ENCODE measurements at regions not wholly inside any gene's neighbourhood (a gene's known extent, or its start where the extent isn't known, plus 50 kb on each side); places are given as distances from the start of the nearest gene placed in this dataset.

DNA sequence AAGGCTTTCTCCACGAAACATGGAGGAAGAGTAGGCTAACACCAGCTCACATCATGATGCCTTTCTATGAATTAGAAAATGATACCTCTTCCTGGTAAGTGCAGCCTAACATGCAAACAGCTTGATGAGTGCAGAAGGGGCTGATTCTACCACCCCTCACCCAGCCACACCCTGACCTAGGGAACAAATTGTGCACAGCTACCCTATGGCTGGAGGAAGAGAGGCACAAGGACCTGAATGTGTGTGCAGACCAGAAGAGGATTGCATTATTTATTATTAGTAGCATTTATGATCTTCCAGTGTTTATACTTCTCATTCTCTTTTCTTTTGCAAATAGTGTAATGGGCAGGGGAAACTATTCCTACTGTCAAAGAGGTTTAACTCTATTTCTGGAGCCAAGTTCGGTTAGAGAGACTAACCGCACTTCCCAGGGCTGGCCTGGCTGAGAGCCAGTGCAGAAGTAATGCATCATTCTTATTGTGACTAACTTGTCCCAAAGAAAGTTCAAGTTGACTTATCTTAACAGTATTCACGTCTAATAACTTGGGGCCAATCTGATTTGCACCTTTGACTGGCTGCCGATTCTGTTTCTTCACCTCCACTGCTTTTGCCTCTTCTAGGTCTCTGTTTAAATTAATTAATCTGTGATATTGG, 237.5 kb downstream of the CD83 start:
- Histone ChIP-seq H3K27ac (ENCODE audit: low read depth) (no peak overlapping the region), H3K27me3 (ENCODE audit: insufficient read depth) (no peaks in the 10 kb centered on the region), H3K36me3 (ENCODE audit: insufficient read depth) (no peaks in the 10 kb centered on the region), H3K9me2 (ENCODE audit: insufficient read depth) (peaks cover 11% of the 10 kb centered on the region; the same call in 1 of the 2 replicates), H4K20me1 (replicated peaks; ENCODE audit: insufficient read depth) (no peaks in the 10 kb centered on the region), H3F3A (replicated peaks; ENCODE audit: low read depth) (no peaks in the 10 kb centered on the region), H2AFZ (no peak overlapping the region), H3K79me2 (replicated peaks; ENCODE audit: insufficient read depth) (no peaks in the 10 kb centered on the region), H3K4me1 (ENCODE audit: insufficient read depth) (peaks cover 30% of the 10 kb centered on the region), H3K4me3 (no peak overlapping the region), H3K4me2 (no peak overlapping the region)
- Mint-ChIP-seq H3K9me3 (peaks cover 9% of the 10 kb centered on the region), H3K4me1 (peaks cover 18% of the 10 kb centered on the region), H3K27me3 (ENCODE audit: insufficient read depth, low read depth, poor library complexity) (no peaks in the 10 kb centered on the region), H3K27ac (no peak overlapping the region), H3K36me3 (ENCODE audit: low read depth) (peaks cover 4% of the 10 kb centered on the region; the same call in 1 of the 3 replicates), H3K4me3 (no peak overlapping the region)
- TF ChIP-seq ZNF114 (CRISPR knock-in tag; IDR thresholded peaks at IDR 0.05) (no peak), JUNB (IDR thresholded peaks at IDR 0.05; ENCODE audit: unreplicated experiment) (no peak), STAT1 (IDR thresholded peaks at IDR 0.05; ENCODE audit: unreplicated experiment) (no peak), NANOG (IDR thresholded peaks at IDR 0.05; ENCODE audit: borderline replicate concordance) (no peak), EZH2 (IDR thresholded peaks at IDR 0.05; ENCODE audit: low read depth, unreplicated experiment) (no peak), CREB1 (CRISPR knock-in tag; IDR thresholded peaks at IDR 0.05; ENCODE audit: low read depth) (no peak), ZNF331 (CRISPR knock-in tag; IDR thresholded peaks at IDR 0.05; ENCODE audit: low read depth) (no peak), POLR2AphosphoS5 (IDR thresholded peaks at IDR 0.05; ENCODE audit: low read depth) (no peak), EZH2phosphoT487 (IDR thresholded peaks at IDR 0.05; ENCODE audit: unreplicated experiment) (no peak)
- TF ChIP-seq, protein P1, sequence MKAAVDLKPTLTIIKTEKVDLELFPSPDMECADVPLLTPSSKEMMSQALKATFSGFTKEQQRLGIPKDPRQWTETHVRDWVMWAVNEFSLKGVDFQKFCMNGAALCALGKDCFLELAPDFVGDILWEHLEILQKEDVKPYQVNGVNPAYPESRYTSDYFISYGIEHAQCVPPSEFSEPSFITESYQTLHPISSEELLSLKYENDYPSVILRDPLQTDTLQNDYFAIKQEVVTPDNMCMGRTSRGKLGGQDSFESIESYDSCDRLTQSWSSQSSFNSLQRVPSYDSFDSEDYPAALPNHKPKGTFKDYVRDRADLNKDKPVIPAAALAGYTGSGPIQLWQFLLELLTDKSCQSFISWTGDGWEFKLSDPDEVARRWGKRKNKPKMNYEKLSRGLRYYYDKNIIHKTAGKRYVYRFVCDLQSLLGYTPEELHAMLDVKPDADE (IDR thresholded peaks at IDR 0.05), result no peak
- TF ChIP-seq, protein P2, sequence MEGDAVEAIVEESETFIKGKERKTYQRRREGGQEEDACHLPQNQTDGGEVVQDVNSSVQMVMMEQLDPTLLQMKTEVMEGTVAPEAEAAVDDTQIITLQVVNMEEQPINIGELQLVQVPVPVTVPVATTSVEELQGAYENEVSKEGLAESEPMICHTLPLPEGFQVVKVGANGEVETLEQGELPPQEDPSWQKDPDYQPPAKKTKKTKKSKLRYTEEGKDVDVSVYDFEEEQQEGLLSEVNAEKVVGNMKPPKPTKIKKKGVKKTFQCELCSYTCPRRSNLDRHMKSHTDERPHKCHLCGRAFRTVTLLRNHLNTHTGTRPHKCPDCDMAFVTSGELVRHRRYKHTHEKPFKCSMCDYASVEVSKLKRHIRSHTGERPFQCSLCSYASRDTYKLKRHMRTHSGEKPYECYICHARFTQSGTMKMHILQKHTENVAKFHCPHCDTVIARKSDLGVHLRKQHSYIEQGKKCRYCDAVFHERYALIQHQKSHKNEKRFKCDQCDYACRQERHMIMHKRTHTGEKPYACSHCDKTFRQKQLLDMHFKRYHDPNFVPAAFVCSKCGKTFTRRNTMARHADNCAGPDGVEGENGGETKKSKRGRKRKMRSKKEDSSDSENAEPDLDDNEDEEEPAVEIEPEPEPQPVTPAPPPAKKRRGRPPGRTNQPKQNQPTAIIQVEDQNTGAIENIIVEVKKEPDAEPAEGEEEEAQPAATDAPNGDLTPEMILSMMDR (conservative IDR thresholded peaks at IDR 0.05; ENCODE audit: low read depth in 2 of 2), result no peak
- TF ChIP-seq, protein P3, sequence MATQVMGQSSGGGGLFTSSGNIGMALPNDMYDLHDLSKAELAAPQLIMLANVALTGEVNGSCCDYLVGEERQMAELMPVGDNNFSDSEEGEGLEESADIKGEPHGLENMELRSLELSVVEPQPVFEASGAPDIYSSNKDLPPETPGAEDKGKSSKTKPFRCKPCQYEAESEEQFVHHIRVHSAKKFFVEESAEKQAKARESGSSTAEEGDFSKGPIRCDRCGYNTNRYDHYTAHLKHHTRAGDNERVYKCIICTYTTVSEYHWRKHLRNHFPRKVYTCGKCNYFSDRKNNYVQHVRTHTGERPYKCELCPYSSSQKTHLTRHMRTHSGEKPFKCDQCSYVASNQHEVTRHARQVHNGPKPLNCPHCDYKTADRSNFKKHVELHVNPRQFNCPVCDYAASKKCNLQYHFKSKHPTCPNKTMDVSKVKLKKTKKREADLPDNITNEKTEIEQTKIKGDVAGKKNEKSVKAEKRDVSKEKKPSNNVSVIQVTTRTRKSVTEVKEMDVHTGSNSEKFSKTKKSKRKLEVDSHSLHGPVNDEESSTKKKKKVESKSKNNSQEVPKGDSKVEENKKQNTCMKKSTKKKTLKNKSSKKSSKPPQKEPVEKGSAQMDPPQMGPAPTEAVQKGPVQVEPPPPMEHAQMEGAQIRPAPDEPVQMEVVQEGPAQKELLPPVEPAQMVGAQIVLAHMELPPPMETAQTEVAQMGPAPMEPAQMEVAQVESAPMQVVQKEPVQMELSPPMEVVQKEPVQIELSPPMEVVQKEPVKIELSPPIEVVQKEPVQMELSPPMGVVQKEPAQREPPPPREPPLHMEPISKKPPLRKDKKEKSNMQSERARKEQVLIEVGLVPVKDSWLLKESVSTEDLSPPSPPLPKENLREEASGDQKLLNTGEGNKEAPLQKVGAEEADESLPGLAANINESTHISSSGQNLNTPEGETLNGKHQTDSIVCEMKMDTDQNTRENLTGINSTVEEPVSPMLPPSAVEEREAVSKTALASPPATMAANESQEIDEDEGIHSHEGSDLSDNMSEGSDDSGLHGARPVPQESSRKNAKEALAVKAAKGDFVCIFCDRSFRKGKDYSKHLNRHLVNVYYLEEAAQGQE (IDR thresholded peaks at IDR 0.05; ENCODE audit: unreplicated experiment), result no peak
- TF ChIP-seq, protein P4, sequence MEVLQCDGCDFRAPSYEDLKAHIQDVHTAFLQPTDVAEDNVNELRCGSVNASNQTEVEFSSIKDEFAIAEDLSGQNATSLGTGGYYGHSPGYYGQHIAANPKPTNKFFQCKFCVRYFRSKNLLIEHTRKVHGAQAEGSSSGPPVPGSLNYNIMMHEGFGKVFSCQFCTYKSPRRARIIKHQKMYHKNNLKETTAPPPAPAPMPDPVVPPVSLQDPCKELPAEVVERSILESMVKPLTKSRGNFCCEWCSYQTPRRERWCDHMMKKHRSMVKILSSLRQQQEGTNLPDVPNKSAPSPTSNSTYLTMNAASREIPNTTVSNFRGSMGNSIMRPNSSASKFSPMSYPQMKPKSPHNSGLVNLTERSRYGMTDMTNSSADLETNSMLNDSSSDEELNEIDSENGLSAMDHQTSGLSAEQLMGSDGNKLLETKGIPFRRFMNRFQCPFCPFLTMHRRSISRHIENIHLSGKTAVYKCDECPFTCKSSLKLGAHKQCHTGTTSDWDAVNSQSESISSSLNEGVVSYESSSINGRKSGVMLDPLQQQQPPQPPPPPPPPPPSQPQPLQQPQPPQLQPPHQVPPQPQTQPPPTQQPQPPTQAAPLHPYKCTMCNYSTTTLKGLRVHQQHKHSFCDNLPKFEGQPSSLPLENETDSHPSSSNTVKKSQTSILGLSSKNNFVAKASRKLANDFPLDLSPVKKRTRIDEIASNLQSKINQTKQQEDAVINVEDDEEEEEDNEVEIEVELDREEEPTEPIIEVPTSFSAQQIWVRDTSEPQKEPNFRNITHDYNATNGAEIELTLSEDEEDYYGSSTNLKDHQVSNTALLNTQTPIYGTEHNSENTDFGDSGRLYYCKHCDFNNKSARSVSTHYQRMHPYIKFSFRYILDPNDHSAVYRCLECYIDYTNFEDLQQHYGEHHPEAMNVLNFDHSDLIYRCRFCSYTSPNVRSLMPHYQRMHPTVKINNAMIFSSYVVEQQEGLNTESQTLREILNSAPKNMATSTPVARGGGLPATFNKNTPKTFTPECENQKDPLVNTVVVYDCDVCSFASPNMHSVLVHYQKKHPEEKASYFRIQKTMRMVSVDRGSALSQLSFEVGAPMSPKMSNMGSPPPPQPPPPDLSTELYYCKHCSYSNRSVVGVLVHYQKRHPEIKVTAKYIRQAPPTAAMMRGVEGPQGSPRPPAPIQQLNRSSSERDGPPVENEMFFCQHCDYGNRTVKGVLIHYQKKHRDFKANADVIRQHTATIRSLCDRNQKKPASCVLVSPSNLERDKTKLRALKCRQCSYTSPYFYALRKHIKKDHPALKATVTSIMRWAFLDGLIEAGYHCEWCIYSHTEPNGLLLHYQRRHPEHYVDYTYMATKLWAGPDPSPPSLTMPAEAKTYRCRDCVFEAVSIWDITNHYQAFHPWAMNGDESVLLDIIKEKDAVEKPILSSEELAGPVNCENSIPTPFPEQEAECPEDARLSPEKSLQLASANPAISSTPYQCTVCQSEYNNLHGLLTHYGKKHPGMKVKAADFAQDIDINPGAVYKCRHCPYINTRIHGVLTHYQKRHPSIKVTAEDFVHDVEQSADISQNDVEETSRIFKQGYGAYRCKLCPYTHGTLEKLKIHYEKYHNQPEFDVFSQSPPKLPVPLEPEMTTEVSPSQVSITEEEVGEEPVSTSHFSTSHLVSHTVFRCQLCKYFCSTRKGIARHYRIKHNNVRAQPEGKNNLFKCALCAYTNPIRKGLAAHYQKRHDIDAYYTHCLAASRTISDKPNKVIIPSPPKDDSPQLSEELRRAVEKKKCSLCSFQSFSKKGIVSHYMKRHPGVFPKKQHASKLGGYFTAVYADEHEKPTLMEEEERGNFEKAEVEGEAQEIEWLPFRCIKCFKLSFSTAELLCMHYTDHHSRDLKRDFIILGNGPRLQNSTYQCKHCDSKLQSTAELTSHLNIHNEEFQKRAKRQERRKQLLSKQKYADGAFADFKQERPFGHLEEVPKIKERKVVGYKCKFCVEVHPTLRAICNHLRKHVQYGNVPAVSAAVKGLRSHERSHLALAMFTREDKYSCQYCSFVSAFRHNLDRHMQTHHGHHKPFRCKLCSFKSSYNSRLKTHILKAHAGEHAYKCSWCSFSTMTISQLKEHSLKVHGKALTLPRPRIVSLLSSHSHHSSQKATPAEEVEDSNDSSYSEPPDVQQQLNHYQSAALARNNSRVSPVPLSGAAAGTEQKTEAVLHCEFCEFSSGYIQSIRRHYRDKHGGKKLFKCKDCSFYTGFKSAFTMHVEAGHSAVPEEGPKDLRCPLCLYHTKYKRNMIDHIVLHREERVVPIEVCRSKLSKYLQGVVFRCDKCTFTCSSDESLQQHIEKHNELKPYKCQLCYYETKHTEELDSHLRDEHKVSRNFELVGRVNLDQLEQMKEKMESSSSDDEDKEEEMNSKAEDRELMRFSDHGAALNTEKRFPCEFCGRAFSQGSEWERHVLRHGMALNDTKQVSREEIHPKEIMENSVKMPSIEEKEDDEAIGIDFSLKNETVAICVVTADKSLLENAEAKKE (CRISPR knock-in tag; IDR thresholded peaks at IDR 0.05), result no peak
- DNase-seq (ENCODE audit: low spot score) (no peak), ATAC-seq (no peak)
